GM03348 (cell line): ENCODE measurements at regions not wholly inside any gene's neighbourhood (a gene's known extent, or its start where the extent isn't known, plus 50 kb on each side); places are given as distances from the start of the nearest gene placed in this dataset.
A peak's percentile ranks its signal among the peaks of the same experiment; 100 is the strongest.
"Not testable (repeated sequence)": the region's sequence is repeated elsewhere in the genome, so short reads cannot be mapped to it uniquely, and the experiment has no call there.

ENCODE experiments used
- DNase-seq: peaks from one replicate; pipeline ENCODE4 v3.0.0; 2012; ENCODE audit warnings: low spot score

DNA sequence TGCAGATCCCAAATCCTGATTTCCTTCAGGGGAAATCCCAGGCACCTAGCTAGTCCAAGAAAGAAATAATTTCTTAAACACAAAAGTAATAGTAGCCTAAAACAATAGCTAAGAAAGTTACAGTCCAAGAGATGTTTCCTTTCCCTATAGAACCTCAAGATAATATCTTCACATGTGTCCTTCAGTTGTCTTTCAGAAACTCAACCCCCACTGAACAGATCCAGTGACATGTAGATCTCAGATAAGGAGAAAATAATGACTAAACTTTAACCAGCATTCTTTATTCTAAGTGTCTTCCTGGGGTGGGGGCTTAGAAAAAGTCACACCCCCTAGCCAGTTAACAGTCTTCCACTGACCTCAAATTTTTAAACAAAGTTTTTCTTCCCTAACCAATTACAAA, 131.3 kb upstream of the ADRA1B start:
- no peak for DNase-seq

DNA sequence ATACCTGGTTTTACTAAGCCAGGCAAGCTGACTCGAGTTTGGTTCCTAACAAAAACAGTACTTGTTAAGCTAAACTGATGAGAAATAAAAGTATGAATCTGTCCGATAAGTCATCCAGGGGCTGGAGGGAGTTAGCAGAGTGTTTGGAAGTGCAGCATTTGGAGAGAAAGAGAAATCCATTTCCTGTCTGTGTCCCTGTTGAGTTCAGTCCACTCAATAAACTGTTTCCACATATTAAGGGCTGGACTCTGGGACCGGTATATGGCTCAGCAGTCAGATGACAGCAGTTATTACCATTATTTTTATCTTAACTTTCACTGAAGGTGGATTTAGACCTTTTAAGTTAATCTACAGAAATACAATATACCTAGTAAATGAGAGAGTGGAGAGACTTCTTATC, 130.6 kb upstream of the ADRA1B start:
- DNase-seq: no peak

DNA sequence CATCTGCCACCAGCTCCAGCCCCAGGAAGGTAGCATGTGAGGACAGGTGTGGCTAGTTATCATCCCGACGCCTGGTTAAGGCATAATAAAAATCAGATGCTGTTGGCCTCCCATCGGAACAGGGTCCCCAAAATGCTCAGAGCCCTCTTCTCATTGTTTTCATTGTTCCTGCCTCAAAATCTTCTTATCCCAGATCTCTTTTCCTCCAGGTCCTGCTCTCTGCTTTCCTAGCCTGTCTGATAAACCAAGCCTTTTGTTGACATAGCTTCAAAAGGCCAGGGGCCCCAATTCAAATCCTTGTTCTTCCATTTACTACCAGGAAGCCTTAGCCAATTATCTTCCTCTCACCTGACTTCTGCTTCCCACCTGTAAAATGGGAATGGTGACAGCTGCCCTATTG, 130.1 kb upstream of the ADRA1B start:
- no peak for DNase-seq

DNA sequence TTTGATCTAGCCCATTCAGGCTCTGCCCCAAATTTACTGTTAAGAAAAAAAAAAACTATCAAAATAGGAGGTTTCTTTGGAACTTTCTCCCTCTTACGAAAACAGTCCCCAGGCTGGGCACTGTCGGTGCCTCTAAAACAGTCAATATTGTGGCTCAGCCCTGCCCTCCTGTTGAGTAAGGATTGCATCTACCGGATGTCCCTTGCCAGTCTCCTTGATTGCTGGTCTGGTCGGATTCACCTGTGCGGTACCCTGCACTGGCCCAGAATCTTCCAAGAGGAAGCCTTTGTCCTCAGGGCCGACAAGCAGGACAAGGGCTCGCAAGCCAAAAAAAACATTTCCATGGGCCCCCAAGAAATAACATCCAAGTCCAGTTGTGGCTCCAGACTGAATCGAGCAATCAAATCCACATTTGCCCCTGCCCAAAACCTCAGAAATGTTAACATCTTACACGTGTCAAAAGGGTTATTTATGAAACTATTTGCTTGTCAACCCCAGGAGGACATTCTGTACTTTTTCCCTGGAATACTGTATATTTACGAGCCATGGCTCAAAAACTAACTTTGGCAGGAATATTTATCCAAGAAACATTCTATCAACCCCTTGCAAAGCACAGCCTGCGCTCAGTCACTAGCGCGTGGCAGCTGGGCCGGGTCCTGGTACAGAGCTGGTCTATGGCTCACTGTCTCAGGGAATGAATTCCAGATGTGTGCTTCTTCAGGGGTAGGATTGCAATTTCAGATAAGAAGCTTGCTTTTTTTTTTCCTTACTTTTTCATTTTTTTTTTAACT, 129.2 kb upstream of the ADRA1B start:
- DNase-seq: peak; percentile 89

DNA sequence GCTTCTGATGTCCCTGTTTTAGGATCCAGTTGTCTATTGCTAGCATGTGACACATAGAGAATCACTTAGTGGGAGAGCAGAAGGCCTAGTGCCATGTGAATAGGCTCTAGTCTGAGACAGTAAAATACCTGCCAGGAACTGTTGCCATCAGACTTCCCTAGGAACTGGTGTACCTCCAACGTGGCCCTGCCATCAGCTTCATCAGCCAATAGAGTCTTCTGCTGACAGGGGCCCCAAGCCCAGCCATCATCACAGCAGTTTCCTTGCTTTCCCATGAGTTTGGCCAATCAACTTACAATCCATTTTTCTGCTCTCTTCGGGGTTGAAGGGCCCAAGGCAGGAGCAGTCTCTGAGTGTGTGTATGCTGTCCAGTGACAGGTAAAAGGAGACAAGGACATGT, 128.4 kb upstream of the ADRA1B start:
- DNase-seq: no peak

DNA sequence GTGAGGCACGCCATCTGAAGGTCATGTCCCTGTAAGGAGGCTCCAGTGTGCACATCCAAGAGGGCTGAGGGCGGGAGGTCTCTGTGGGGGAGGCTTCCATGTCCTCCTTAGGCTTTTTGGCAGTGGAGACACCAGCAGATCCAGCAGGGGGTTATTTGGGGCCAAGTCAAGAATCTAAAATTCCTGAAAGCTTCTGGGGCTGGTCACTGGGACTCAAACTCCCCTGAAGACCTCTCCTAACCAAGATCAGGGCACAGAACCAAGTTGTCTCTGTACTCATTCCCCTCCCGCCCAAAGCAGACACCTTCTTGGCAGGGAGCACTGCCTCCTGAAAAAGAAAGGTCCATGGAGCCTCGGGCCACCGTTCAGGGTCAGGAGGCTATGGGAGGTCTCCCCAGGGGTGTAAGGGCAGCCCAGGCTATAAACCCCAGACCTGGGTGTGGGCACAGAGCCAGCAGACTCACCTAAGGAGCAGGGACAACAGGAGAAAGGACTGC, 127.4 kb upstream of the ADRA1B start:
- DNase-seq: no peak

DNA sequence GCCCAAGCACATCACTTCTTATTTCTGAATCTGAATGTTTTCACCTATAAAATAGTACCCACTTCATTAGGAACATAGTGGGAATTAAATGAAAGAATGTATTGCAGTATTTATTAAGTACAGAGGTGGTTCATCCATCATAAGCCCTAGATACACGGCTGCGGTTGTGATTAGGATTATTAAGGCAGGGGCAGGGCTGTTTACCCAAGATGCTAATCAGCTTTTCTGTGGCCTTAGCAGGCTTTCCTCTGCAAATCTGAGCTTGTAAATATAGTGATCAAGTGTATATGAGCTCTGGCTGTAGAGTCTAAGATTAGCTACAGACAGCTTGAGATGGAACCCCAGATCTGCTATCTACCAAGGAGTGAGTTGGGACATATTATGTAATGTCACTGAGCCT, 124.1 kb upstream of the ADRA1B start:
- DNase-seq: no peak

DNA sequence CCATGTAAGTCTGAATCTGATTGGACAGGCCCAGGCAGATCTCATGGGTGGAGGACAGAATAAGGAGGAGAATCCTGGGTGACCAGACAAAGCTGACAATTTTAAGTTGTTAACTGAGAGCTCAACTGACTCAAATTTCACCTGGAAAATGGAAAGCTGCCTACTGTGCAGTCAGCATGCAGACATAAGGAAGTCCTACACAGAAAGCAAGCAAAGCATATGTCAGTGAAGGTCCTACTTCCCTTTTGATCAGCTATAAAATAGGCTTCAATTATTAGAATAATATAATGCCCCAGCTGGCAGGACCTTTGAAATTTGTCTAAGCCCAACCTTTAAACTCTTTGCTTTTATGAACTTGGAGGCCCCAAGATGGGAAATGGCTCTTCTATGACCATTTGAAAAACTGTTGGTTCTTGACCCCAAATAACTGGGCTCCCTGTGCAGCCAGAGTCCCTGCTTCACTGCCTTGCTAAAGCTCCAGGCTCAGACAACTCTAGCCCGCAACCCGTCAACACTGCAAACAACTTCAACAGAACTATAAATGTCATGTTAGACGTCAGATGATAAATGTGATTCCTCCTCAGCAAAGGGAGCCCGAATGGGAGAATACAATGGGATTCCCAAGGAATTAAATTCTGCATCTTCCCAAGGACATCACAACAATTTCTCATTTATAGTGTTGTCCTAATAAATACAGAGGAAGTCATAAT, 118.9 kb upstream of the ADRA1B start:
- DNase-seq: no peak

DNA sequence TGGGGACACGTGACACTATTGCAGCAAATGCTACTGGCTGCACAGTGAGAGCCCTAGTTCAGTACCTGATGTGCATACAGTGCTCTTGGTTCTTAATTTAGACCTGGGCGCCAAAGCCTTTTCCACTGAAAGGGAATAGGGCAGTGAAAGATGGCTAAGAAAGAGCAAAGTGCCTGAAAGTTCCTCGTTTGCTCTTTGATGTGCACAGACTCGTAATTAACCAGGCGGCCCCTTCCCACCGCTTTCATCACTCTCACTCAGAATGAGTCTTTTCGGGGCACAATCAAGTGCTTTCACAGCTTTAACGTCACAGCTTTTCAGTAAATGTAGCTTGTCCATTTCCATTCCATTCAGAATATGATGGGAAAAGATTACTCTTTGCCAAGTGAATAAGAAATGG, 116.6 kb upstream of the ADRA1B start:
- no peak for DNase-seq

DNA sequence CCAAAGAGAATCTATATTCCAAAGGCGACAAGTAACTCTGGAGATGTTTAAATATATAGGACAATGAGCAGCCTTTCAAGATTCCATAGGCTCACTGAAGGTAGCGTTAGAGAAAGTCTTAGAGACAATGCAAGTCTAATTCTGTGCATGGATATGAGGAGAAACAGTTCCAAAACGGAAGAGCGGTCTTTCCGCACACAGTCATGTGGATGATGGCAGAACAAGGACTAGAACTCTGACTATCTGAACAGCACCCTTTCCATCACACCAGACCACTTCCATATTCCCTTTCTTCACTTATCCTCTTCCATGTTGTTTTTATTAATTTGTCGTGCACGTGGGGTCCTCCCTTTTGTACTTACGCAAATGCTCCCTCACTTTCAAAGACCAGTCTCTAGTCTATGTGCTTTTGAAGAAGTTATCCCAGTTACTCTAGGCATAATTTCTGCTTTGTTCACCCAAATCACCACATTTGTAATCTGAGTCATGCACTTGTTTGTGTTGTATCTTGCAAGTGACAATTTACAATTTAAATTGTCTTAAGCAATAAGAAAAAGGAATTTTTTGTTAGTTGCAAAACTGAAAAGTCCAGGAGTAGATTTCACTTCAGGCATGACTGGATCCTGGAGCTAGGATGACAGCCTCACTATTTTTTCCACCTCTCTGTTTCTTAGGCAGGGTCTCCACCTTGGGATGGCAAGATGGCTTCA, 116.0 kb upstream of the ADRA1B start:
- DNase-seq: no peak

DNA sequence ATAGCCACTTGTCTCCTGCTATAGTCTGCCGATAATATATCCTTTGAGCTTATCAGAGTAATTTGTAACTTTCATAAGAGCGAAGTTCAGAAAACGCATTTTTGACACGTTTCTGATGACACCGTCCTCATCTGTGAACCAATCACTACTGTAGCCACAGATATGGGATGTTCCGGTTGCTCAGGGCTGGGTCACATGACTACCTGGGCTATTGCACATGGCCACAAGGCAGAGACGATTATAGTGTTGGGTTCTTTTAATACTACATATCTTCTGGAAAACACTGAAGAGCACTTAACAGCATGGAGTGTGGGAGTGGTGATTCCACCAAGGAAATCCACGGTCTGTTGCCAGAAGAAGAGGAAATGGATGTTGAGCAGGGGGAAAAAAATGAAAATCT, 115.0 kb upstream of the ADRA1B start:
- DNase-seq: no peak

DNA sequence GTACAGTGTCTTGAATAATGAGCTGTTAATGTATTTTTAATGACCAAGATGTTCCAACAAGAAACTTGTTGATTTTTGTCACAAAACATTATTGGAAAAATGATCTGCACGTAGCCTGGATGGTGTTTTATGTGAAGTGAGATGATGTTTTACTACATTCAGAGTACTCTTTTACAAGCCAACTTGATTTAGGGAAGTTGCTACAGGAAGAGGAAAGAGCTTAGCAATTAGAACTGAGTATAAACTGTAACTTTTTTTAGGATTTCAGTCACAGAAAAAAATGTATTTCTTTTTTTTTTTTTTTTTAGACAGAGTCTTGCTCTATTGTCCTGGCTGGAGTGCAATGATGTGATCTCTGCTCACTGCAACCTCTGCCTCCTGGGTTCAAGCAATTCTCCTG, 113.6 kb upstream of the ADRA1B start:
- DNase-seq: no peak

DNA sequence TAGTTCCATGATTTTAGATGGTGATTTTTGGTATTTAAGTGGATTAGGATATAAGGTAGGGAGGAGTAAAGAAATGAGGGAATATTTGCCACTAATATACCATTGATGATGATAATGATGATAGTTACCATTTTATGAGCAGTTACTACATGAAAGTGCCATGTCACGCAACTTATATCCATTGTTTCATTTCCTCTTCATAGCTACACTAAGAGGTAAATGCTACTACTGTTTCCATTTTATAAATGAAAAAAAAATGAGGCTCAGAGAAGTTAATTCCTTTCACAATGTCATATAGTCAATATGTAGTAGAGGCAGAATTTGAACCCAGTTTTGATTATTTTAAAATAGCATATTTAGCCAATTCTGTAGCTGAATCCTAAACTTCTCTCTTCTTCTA, 112.2 kb upstream of the ADRA1B start:
- no peak for DNase-seq

DNA sequence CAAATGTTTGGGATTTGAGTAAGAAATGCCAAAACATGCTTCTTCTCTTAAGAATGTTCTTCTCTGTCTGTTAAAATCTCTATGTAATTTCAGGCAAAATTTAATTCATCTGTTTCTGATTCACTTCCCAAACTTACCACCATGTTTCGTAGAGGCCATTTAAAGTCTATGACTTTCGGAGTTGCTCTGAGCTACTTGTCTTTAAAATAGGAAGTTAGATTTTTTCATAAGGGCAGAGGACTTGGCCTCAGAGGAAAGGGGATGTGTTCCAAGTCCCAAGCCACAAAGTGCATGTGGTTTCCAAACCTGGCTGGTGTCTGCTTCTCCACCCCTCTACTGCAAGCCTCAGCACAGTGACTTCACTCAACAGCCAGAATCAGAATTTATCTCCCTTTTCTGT, 111.3 kb upstream of the ADRA1B start:
- DNase-seq: peak; percentile 65

DNA sequence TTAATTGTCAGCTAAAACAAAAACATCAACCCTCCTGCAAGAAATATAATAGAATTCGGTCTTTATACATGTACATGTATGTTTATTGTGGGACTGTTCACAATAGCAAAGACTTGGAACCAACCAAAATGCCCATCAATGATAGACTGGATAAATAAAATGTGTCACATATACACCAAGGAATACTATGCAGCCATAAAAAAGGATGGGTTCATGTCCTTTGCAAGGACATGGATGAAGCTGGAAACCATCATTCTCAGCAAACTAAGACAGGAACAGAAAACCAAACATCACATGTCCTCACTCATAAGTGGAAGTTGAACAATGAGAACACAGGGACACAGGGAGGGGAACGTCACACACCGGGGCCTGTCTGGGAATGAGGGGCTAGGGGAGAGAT, 109.1 kb upstream of the ADRA1B start:
- DNase-seq: not testable (repeated sequence)

DNA sequence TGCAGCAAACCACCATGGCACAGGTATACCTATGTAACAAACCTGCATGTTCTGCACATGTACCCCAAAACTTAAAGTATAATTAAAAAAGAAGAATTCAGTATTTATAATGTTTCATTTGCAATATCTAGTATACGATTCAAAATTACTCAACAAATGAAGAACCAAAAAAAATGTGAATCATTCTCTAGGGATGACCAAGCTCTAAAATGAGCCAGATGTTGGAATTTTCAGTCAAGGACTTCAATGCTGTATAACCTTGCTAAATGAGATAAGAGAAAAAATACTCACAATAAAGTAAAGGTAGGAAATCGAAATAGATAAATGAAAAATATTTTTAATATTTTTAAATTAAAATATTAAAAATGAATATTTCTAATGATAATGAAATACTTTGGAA, 108.7 kb upstream of the ADRA1B start:
- peak; percentile 31 for DNase-seq

DNA sequence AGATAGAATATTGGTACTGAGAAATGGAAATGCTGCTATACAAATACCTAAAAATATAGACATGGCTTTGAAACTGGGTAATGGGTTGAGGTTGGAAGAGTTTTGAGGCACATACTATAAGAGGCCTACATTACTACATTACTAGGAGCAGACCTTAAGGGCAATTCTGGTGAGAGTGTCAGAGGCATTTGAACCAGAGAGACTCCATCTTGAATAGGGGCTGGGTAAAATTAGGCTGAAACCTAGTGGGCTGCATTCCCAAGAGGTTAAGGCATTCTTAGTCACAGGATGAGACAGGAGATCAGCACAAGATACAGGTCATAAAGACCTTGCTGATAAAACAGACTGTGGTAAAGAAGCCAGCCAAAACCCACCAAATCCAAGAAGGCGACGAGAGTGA, 104.6 kb upstream of the ADRA1B start:
- no peak for DNase-seq

DNA sequence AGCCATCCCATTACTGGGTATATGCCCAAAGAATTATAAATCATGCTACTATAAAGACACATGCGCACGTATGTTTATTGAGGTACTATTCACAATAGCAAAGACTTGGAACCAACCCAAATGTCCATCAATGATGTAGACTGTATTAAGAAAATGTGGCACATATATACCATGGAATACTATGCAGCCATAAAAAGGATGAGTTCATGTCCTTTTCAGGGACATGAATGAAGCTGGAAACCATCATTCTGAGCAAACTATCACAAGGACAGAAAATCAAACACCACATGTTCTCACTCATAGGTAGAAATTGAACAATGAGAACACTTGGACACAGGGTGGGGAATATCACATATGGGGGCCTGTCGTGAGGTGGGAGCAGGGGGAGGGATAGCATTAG, 103.5 kb upstream of the ADRA1B start:
- not testable (repeated sequence) for DNase-seq

DNA sequence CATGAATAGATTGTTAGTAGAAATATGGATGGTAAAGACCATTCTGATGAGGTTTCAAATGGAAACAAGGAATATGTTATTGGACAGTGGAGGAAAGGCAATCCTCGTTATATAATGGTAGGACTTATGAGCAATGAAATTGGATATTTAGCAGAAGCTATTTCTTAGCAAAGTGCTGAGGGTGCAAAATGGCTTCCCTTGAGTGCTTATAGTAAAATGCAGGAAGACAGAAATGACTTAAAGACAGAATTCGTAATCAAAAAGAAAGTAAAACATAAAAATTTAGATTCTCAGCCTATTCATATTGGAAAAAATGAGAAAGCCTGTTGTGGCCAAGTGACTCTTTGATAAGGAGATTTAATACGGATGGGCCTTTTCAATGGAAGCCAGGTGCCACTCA, 102.1 kb upstream of the ADRA1B start:
- no peak for DNase-seq

DNA sequence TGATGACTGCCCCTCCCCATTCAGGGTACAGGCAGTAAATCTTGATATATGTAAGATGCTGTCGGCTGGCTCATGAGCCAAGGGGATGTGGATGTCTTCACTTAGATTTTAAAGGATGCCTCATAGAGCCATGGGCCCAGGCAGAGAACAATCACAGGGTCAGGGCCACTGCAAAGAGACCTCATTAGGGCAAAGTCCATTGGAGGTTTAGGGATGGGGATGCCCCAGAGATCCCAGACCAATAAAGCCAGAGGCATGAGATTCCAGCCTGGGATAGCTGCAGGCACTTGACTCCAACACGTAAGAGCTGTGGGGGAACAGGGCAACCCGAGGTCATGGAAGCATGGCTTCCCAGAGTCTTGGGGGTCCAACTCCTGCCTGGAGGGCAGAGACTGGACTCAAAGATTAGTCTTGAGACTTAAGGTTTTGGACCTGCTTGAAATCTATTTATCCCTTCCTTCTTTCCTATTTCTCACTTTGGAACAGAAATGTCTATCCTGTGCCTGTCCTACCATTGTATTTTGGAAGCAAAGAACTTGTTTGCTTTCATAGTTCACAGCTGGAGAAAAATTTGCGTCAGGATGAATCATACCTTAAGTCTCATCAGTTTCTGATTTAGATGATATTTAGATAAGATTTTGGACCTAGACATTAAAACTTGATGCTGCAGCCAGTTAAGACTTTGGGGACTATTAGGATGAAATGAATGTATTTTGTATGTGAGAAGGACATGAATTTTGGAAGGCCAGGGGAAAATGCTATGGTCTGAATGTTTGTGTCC, 101.3 kb upstream of the ADRA1B start:
- no peak for DNase-seq

DNA sequence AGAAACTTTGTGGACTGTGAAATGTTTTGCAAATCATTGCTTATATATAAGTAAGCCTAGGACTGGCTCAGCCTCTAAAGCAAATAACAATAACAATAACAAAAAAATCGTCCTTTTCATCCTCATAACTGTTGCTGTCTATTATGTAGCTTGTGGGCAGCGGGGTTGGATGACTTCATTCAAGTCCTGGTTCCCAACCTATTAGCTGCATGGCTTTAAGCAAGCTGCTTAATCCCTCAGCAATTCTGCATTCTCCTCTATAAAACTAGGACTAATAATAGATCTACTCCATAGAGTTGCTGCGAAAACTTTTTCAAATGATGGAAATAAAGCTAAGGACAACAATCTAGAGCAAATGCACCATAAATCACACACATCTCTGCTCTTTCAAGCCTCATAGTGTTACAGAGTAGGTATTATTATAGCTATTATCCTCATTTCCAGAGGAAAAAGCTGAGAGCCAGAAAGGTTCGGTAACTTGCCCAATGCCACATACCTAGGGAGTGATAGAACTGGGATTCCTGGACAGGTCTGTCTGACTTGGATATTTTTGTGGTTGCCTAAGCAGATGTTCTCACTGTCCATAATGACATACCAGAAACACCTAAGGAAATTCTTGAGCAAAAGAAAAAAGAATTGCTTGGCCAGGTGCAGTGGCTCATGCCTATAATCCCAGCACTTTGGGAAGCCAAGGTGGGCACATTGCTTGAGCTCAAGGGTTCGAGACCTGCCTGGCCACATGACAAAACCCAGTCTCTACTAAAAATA, 98.8 kb upstream of the ADRA1B start:
- no peak for DNase-seq
